HepG2 (cell line): ENCODE measurements at regions not wholly inside any gene's neighbourhood (a gene's known extent, or its start where the extent isn't known, plus 50 kb on each side); places are given as distances from the start of the nearest gene placed in this dataset.

Experiments
- ATAC-seq: fragments of 200-7000 bp; cut with Tn5 transposase; 3 replicates; pipeline ENCODE4 v1.9.1; 2020; ENCODE audit warnings: mild to moderate bottlenecking, moderate library complexity
- BruUV-seq: library from RNA; stranded (reverse); fragments of 400-500 nt; replicated peaks from 2 replicates; lab custom pipeline; 2021; lab: Mats Ljungman, UMichigan
- CTCF ChIA-PET: fragments of 300-600 bp; formaldehyde crosslinking; extraction: SDS; loops from one replicate; lab custom pipeline; 2021; ENCODE audit warnings: low total read pairs, inconsistent platforms, low intra/inter-chr PET ratio; lab: Yijun Ruan, JAX
- POLR2A ChIA-PET: fragments of 350-600 bp; sonication (Branson Sonifier 250); formaldehyde crosslinking; loops from one replicate; lab custom pipeline; 2020; ENCODE audit warnings: antibody characterized with exemption, inconsistent platforms; lab: Yijun Ruan, JAX
- DNase-seq: peaks from one replicate; pipeline ENCODE4 v3.0.0-alpha.2; 2015; ENCODE audit warnings: low spot score
- FAIRE-seq: peaks from 3 replicates; lab custom pipeline; 2011; peaks lifted over from hg19 to GRCh38; lab: Jason Lieb, UNC
- H2AFZ ChIP-seq: one replicate; pipeline ENCODE4 v1.6.1; 2011; ENCODE audit warnings: low read length, inconsistent platforms
- H3K27ac ChIP-seq: fragments of 300-600 bp; 3 replicates; pipeline ENCODE4 v1.8.0; 2011; ENCODE audit warnings: mixed run types, mild to moderate bottlenecking, mixed read lengths, low read length, inconsistent platforms; ENCODE audit not compliant: insufficient read depth; ENCODE audit errors: extremely low read length
- H3K27me3 ChIP-seq, 2 experiments: fragments of 200-600 bp in 1 of 2; 2 replicates in 1 of 2; 3 replicates in 1 of 2; pipeline versions ENCODE4 v1.6.0 to v1.8.0; 2011; ENCODE audit warnings: low read length in 2 of 2, mild to moderate bottlenecking in 2 of 2, moderate library complexity in 2 of 2, inconsistent platforms in 1 of 2; ENCODE audit not compliant: insufficient read depth in 2 of 2, control insufficient read depth in 1 of 2
- H3K36me3 ChIP-seq, 2 experiments: fragments of 200-600 bp in 1 of 2; replicated peaks in 1 of 2; 2 replicates in 1 of 2; 3 replicates in 1 of 2; pipeline versions ENCODE4 v1.5.1 to v1.8.0; 2011; ENCODE audit warnings: low read length in 2 of 2, inconsistent platforms in 1 of 2; ENCODE audit not compliant: insufficient read depth in 2 of 2, control insufficient read depth in 1 of 2
- H3K4me1 ChIP-seq: 2 replicates; pipeline ENCODE4 v1.5.1; 2012; ENCODE audit warnings: low read length, inconsistent platforms; ENCODE audit not compliant: insufficient read depth
- H3K4me2 ChIP-seq: 2 replicates; pipeline ENCODE4 v1.6.0; 2011; ENCODE audit warnings: low read depth, low read length, inconsistent platforms
- H3K4me3 ChIP-seq, 3 experiments: fragments of 200-600 bp in 1 of 3; sonication (generic), shearing (Covaris generic) in 1 of 3; replicated peaks in 1 of 3; 2 replicates each; pipeline ENCODE4 v1.5.1; 2011 to 2016; ENCODE audit warnings: low read length in 3 of 3, inconsistent platforms in 2 of 3, low read depth in 2 of 3, mild to moderate bottlenecking in 2 of 3, control low read depth in 1 of 3, mixed read lengths in 1 of 3; ENCODE audit not compliant: insufficient read depth in 1 of 3
- H3K79me2 ChIP-seq: one replicate; pipeline ENCODE4 v1.6.1; 2011; ENCODE audit warnings: low read length, inconsistent platforms; ENCODE audit not compliant: insufficient read depth
- H3K9ac ChIP-seq: 2 replicates; pipeline ENCODE4 v1.6.0; 2011; ENCODE audit warnings: mild to moderate bottlenecking, low read depth, low read length, inconsistent platforms; ENCODE audit not compliant: insufficient read depth
- H3K9me3 ChIP-seq: 2 replicates; pipeline ENCODE4 v1.5.1; 2012; ENCODE audit warnings: mild to moderate bottlenecking, low read length
- H4K20me1 ChIP-seq: 2 replicates; pipeline ENCODE4 v1.6.0; 2011; ENCODE audit warnings: inconsistent platforms, mild to moderate bottlenecking, low read length, moderate library complexity; ENCODE audit not compliant: insufficient read depth
- ATF7 ChIP-seq, 2 experiments: fragments of 450-650 bp in 1 of 2; sonication (generic) in 1 of 2; formaldehyde crosslinking in 1 of 2; IDR thresholded peaks; 2 replicates each; pipeline versions ENCODE4 v1.4.0 to v1.6.1; 2016 to 2020; ENCODE audit warnings: antibody characterized with exemption in 1 of 2, mild to moderate bottlenecking in 1 of 2, missing genetic modification reagents in 1 of 2
- CCDC6 ChIP-seq: sonication (generic); formaldehyde crosslinking; IDR thresholded peaks from 2 replicates; pipeline ENCODE4 v1.8.1; 2022; ENCODE audit warnings: mild to moderate bottlenecking, missing genetic modification reagents, moderate library complexity
- CREB1 ChIP-seq, 2 experiments: fragments of 450-650 bp in 1 of 2; IDR thresholded peaks; 2 replicates each; pipeline ENCODE4 v1.6.1; 2016 to 2017; ENCODE audit warnings: control low read depth in 1 of 2, mild to moderate bottlenecking in 1 of 2, missing compliant biosample characterization in 1 of 2, missing genetic modification characterization in 1 of 2
- POLR2AphosphoS5 ChIP-seq: IDR thresholded peaks from 2 replicates; pipeline ENCODE4 v1.6.1; 2012; ENCODE audit warnings: low read depth, low read length
- PTBP1 ChIP-seq: fragments of 200-400 bp; formaldehyde crosslinking; IDR thresholded peaks from 2 replicates; pipeline ENCODE4 v1.6.1; 2018; ENCODE audit warnings: low read length, low read depth; ENCODE audit not compliant: poor library complexity, severe bottlenecking
- SMAD1 ChIP-seq: sonication (generic); formaldehyde crosslinking; IDR thresholded peaks from 2 replicates; pipeline ENCODE4 v1.4.0; 2020; ENCODE audit warnings: missing genetic modification reagents, low read depth, mild to moderate bottlenecking, borderline replicate concordance
- U2AF2 ChIP-seq: fragments of 200-400 bp; formaldehyde crosslinking; IDR thresholded peaks from 2 replicates; pipeline ENCODE4 v1.6.1; 2017; ENCODE audit warnings: low read depth, mild to moderate bottlenecking, low read length
- ZNF10 ChIP-seq: sonication (generic); formaldehyde crosslinking; IDR thresholded peaks from 2 replicates; pipeline ENCODE4 v1.4.0; 2020; ENCODE audit warnings: mild to moderate bottlenecking, low read depth, missing genetic modification reagents, borderline replicate concordance
- ZNF790 ChIP-seq: sonication (generic); formaldehyde crosslinking; IDR thresholded peaks from 2 replicates; pipeline ENCODE4 v1.8.0; 2022; ENCODE audit warnings: missing genetic modification reagents, mild to moderate bottlenecking, borderline replicate concordance
- WGBS: methylation state at CpG from one replicate; pipeline ENCODE4 v1.1.6; 2017; ENCODE audit warnings: low lambda C conversion rate; 5-methylcytosine and 5-hydroxymethylcytosine counted together
- in situ Hi-C: cut with HindIII; loops from 2 replicates; pipeline ENCODE4 v1.10.0; 2017; ENCODE audit warnings: low pct_unique_long_range_greater_than_20kb; ENCODE audit not compliant: extremely low pct_ligation_motif_present
- intact Hi-C: fragments of 100-400 bp; cut with micrococcal nuclease; formaldehyde crosslinking; loops from one replicate; pipeline ENCODE4 v1.10.0; 2022; ENCODE audit not compliant: unreplicated experiment
- TF ChIP-seq, protein P1 (sequence below): sonication (generic); formaldehyde crosslinking; conservative IDR thresholded peaks from 2 replicates; pipeline ENCODE4 v1.8.0; 2022; ENCODE audit warnings: missing genetic modification reagents
- TF ChIP-seq, protein P2 (sequence below): IDR thresholded peaks from 2 replicates; pipeline ENCODE4 v1.6.1; 2016; ENCODE audit warnings: missing compliant biosample characterization, missing genetic modification reagents, borderline replicate concordance
- TF ChIP-seq, protein P3 (sequence below): IDR thresholded peaks from 2 replicates; pipeline ENCODE4 v1.6.1; 2016; ENCODE audit warnings: mild to moderate bottlenecking, missing biosample characterization, missing genetic modification reagents
- TF ChIP-seq, protein P4 (sequence below): sonication (generic); formaldehyde crosslinking; IDR thresholded peaks from 2 replicates; pipeline ENCODE4 v1.4.0; 2020; ENCODE audit warnings: missing genetic modification reagents

DNA sequence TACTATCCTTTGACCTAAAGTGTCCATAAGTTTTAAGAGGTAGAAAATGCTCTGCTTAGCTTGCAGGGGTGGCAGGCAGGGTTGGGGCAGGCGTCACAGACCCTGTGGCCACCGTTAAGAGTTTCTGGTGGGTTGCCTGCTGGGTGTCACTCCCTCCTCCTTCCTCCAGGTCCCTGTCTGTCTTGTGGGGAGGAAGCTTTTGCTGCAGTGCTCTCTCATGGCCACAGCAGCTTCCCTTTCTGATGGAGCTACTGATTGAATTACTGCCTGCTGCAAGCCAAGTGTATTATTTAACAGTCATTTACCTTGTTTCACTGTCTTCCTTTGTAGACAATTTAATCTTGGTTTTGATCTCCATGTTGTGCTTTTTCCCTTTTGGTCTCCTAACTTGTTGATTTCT is 384.6 kb downstream of the IDS start:
- Histone ChIP-seq H3K27ac (no peak overlapping the region), H3K9ac (no peak overlapping the region), H3K4me2 (no peak overlapping the region), H4K20me1 (no peaks in the 10 kb centered on the region), H3K36me3 (no peaks in the 10 kb centered on the region), H3K9me3 (no peaks in the 10 kb centered on the region; the same call in 1 of the 2 replicates), H3K4me3 (no peak overlapping the region), H3K4me1 (no peaks in the 10 kb centered on the region), H3K27me3 (no peaks in the 10 kb centered on the region), H2AFZ (no peak overlapping the region), H3K79me2 (no peaks in the 10 kb centered on the region)
- in situ Hi-C loops (no loop called here), intact Hi-C loops (no loop called here)
- ATAC-seq (no peak), FAIRE-seq (no peak), DNase-seq (no peak)
- CTCF ChIA-PET: no interaction called here
- TF ChIP-seq CCDC6 (CRISPR knock-in tag) (no peak), ZNF790 (CRISPR knock-in tag) (no peak), PTBP1 (no peak)
- TF ChIP-seq, protein P1, sequence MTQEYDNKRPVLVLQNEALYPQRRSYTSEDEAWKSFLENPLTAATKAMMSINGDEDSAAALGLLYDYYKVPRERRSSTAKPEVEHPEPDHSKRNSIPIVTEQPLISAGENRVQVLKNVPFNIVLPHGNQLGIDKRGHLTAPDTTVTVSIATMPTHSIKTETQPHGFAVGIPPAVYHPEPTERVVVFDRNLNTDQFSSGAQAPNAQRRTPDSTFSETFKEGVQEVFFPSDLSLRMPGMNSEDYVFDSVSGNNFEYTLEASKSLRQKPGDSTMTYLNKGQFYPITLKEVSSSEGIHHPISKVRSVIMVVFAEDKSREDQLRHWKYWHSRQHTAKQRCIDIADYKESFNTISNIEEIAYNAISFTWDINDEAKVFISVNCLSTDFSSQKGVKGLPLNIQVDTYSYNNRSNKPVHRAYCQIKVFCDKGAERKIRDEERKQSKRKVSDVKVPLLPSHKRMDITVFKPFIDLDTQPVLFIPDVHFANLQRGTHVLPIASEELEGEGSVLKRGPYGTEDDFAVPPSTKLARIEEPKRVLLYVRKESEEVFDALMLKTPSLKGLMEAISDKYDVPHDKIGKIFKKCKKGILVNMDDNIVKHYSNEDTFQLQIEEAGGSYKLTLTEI: no peak
- TF ChIP-seq, protein P2, sequence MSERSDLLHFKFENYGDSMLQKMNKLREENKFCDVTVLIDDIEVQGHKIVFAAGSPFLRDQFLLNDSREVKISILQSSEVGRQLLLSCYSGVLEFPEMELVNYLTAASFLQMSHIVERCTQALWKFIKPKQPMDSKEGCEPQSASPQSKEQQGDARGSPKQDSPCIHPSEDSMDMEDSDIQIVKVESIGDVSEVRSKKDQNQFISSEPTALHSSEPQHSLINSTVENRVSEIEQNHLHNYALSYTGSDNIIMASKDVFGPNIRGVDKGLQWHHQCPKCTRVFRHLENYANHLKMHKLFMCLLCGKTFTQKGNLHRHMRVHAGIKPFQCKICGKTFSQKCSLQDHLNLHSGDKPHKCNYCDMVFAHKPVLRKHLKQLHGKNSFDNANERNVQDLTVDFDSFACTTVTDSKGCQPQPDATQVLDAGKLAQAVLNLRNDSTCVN (CRISPR knock-in tag): no peak
- WGBS: 20% methylated on average over 1 of the region's 2 CpGs
- no TSS peak for BruUV-seq
- POLR2A ChIA-PET: no interaction called here

DNA sequence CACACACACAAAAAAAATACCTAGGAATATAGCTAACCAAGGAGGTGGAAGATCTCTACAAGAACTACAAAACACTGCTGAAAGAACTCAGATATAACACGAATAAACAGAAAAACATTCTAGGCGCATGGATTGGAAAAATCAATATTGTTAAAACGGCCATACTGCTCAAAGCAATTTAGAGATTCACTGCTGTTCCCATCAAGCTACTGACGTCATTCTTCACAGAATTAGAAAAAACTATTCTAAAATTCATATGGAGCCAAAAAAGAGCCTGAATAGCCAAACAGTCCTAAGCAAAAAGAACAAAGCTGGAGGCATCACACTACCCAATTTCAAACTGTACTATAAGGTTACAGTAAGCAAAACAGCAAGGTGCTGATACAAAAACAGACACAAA is 390.2 kb downstream of the IDS start:
- ChIA-PET POLR2A (no interaction called here), CTCF (no interaction called here)
- Histone ChIP-seq H2AFZ (no peak overlapping the region), H3K4me3 (no peak overlapping the region), H3K4me2 (no peak overlapping the region), H3K9me3 (peaks cover 3% of the 10 kb centered on the region; the same call in 1 of the 2 replicates), H4K20me1 (no peaks in the 10 kb centered on the region), H3K4me1 (no peaks in the 10 kb centered on the region), H3K9ac (no peak overlapping the region), H3K27ac (no peak overlapping the region), H3K27me3 (no peaks in the 10 kb centered on the region), H3K36me3 (no peaks in the 10 kb centered on the region), H3K79me2 (no peaks in the 10 kb centered on the region)
- 3% methylated on average over 4 of the region's 4 CpGs for WGBS
- FAIRE-seq: no peak
- intact Hi-C loops: no loop called here
- no TSS peak for BruUV-seq
- no peak for DNase-seq
- in situ Hi-C loops: no loop called here
- no peak for ATAC-seq
- TF ChIP-seq U2AF2: no peak
- TF ChIP-seq, protein P3, sequence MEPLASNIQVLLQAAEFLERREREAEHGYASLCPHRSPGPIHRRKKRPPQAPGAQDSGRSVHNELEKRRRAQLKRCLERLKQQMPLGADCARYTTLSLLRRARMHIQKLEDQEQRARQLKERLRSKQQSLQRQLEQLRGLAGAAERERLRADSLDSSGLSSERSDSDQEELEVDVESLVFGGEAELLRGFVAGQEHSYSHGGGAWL (CRISPR knock-in tag): no peak
- TF ChIP-seq SMAD1: no peak
- TF ChIP-seq ZNF10 (CRISPR knock-in tag): no peak
- TF ChIP-seq, protein P4, sequence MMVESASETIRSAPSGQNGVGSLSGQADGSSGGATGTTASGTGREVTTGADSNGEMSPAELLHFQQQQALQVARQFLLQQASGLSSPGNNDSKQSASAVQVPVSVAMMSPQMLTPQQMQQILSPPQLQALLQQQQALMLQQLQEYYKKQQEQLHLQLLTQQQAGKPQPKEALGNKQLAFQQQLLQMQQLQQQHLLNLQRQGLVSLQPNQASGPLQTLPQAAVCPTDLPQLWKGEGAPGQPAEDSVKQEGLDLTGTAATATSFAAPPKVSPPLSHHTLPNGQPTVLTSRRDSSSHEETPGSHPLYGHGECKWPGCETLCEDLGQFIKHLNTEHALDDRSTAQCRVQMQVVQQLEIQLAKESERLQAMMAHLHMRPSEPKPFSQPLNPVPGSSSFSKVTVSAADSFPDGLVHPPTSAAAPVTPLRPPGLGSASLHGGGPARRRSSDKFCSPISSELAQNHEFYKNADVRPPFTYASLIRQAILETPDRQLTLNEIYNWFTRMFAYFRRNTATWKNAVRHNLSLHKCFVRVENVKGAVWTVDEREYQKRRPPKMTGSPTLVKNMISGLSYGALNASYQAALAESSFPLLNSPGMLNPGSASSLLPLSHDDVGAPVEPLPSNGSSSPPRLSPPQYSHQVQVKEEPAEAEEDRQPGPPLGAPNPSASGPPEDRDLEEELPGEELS (CRISPR knock-in tag): no peak
- peak; percentile 40 for TF ChIP-seq CREB1 (IDR thresholded peaks at IDR 0.05)
- no peak for TF ChIP-seq CREB1 (CRISPR knock-in tag; IDR thresholded peaks at IDR 0.05)
- no peak for TF ChIP-seq POLR2AphosphoS5
- peak; percentile 67 for TF ChIP-seq ATF7 (IDR thresholded peaks at IDR 0.05)
- no peak for TF ChIP-seq ATF7 (CRISPR knock-in tag; IDR thresholded peaks at IDR 0.05)
